ENCODE measurements at regions not wholly inside any gene's neighbourhood (a gene's known extent, or its start where the extent isn't known, plus 50 kb on each side); places are given as distances from the start of the nearest gene placed in this dataset.

DNA sequence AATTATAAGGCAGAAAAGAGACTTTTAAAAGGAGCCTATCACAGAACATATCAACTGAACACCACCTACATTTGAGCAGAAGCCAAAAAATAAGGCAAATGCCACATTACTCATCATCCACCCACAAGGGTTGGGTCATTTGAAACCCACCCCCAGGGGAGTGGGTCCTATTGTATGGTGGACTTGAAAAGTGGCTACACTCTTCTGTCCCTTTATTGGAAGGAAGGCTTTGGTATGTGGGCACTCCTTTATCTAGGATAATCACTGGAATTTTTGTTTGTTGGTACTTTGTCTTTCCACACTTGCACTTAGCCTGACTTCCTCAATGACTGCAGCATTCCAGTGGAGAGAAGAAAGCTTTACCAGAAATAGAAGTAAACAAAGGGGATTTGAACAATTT, 157.2 kb upstream of the COL11A1 start:
- Histone ChIP-seq H3K4me1 (ENCODE audit: control insufficient read depth, extremely low read depth, insufficient read depth, low read length) (no peaks in the 10 kb centered on the region), H3K36me3 (ENCODE audit: control insufficient read depth, insufficient read depth, low read length) (no peaks in the 10 kb centered on the region), H3K79me2 (ENCODE audit: control insufficient read depth, insufficient read depth, low read length) (no peaks in the 10 kb centered on the region), H3K4me2 (ENCODE audit: extremely low read depth, insufficient read depth, low read length) (no peak overlapping the region), H3K27ac (ENCODE audit: insufficient read depth, low read length) (no peak overlapping the region), H3K9ac (ENCODE audit: insufficient read depth, low read length) (no peak overlapping the region), H4K20me1 (ENCODE audit: control insufficient read depth, extremely low read depth, insufficient read depth, low read length) (no peaks in the 10 kb centered on the region), H3K27me3 (ENCODE audit: control insufficient read depth, insufficient read depth, low read length) (no peaks in the 10 kb centered on the region), H3K4me3 (replicated peaks in 1 of 4; ENCODE audit: control extremely low read depth in 1 of 4, insufficient read depth in 1 of 4, low read depth in 3 of 4, low read length in 4 of 4) (no peak overlapping the region), H2AFZ (ENCODE audit: low read length) (no peak overlapping the region), H3K9me3 (ENCODE audit: control insufficient read depth, insufficient read depth, low read depth, low read length) (no peaks in the 10 kb centered on the region)
- TF ChIP-seq, protein P1, sequence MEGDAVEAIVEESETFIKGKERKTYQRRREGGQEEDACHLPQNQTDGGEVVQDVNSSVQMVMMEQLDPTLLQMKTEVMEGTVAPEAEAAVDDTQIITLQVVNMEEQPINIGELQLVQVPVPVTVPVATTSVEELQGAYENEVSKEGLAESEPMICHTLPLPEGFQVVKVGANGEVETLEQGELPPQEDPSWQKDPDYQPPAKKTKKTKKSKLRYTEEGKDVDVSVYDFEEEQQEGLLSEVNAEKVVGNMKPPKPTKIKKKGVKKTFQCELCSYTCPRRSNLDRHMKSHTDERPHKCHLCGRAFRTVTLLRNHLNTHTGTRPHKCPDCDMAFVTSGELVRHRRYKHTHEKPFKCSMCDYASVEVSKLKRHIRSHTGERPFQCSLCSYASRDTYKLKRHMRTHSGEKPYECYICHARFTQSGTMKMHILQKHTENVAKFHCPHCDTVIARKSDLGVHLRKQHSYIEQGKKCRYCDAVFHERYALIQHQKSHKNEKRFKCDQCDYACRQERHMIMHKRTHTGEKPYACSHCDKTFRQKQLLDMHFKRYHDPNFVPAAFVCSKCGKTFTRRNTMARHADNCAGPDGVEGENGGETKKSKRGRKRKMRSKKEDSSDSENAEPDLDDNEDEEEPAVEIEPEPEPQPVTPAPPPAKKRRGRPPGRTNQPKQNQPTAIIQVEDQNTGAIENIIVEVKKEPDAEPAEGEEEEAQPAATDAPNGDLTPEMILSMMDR (conservative IDR thresholded peaks at IDR 0.05 in 1 of 2, IDR thresholded peaks at IDR 0.05 in 1 of 2; ENCODE audit: low read depth in 1 of 2, low read length in 2 of 2): no peak
- no peak for TF ChIP-seq EZH2 (IDR thresholded peaks at IDR 0.05; ENCODE audit: low read length, missing control alignments)
- peak in 1 of 2 donors; percentile 82 for DNase-seq (ENCODE audit: low read depth in 2 of 2)

DNA sequence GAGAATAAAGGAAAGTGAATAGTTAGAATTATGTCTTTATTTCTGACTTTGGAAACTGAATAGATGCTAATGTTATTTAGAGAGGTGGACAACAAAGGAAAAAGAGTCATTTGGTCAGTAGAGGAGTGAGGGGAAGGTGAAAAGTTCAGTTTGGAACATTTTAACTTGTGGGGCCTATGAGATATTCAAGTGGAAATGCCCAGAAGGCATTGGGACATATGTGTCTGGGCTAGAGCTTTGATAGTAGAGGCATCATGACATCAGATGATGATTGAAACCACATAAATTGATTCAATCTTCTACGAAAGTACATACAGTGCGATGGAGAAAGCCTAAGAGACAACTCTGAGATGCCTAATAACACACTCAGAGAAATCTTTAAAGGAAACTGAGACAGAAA, 151.7 kb upstream of the COL11A1 start:
- Histone ChIP-seq H3K36me3 (ENCODE audit: control insufficient read depth, insufficient read depth, low read length) (no peaks in the 10 kb centered on the region), H3K9me3 (ENCODE audit: control insufficient read depth, insufficient read depth, low read depth, low read length) (no peaks in the 10 kb centered on the region), H3K4me1 (ENCODE audit: control insufficient read depth, extremely low read depth, insufficient read depth, low read length) (no peaks in the 10 kb centered on the region), H3K27me3 (ENCODE audit: control insufficient read depth, insufficient read depth, low read length) (no peaks in the 10 kb centered on the region), H3K4me3 (replicated peaks in 1 of 4; ENCODE audit: control extremely low read depth in 1 of 4, insufficient read depth in 1 of 4, low read depth in 3 of 4, low read length in 4 of 4) (no peak overlapping the region), H4K20me1 (ENCODE audit: control insufficient read depth, extremely low read depth, insufficient read depth, low read length) (no peaks in the 10 kb centered on the region), H3K4me2 (ENCODE audit: extremely low read depth, insufficient read depth, low read length) (no peak overlapping the region), H2AFZ (ENCODE audit: low read length) (no peak overlapping the region), H3K27ac (ENCODE audit: insufficient read depth, low read length) (no peak overlapping the region), H3K9ac (ENCODE audit: insufficient read depth, low read length) (no peak overlapping the region), H3K79me2 (ENCODE audit: control insufficient read depth, insufficient read depth, low read length) (no peaks in the 10 kb centered on the region)
- no peak for DNase-seq (ENCODE audit: low read depth in 2 of 2)
- TF ChIP-seq EZH2 (IDR thresholded peaks at IDR 0.05; ENCODE audit: low read length, missing control alignments): no peak
- TF ChIP-seq, protein P1 (conservative IDR thresholded peaks at IDR 0.05 in 1 of 2, IDR thresholded peaks at IDR 0.05 in 1 of 2; ENCODE audit: low read depth in 1 of 2, low read length in 2 of 2): no peak

DNA sequence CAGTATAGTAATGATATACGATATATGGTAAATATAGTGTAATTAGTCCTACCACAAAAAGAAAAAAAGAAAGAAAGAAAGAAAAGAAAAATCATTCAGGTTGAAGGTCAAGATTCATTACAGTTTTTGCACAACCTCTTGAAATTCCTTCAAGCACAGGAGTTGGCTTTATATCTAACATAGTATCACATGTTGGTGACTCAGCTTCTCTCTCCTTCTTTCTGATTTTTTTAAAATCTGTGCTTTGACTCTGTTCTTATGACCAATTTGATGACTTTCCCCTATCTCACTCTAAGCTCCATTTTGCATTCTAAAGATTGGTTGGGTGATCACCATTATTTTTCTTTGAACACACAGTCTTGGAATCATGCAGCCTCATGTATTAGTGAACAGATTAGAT, 148.2 kb upstream of the COL11A1 start:
- TF ChIP-seq, protein P1 (conservative IDR thresholded peaks at IDR 0.05 in 1 of 2, IDR thresholded peaks at IDR 0.05 in 1 of 2; ENCODE audit: low read depth in 1 of 2, low read length in 2 of 2): no peak
- no peak for TF ChIP-seq EZH2 (IDR thresholded peaks at IDR 0.05; ENCODE audit: low read length, missing control alignments)
- Histone ChIP-seq H3K79me2 (ENCODE audit: control insufficient read depth, insufficient read depth, low read length) (no peaks in the 10 kb centered on the region), H3K27me3 (ENCODE audit: control insufficient read depth, insufficient read depth, low read length) (no peaks in the 10 kb centered on the region), H3K27ac (ENCODE audit: insufficient read depth, low read length) (no peak overlapping the region), H3K4me2 (ENCODE audit: extremely low read depth, insufficient read depth, low read length) (no peak overlapping the region), H3K36me3 (ENCODE audit: control insufficient read depth, insufficient read depth, low read length) (no peaks in the 10 kb centered on the region), H3K9ac (ENCODE audit: insufficient read depth, low read length) (no peak overlapping the region), H3K4me1 (ENCODE audit: control insufficient read depth, extremely low read depth, insufficient read depth, low read length) (no peaks in the 10 kb centered on the region), H3K4me3 (replicated peaks in 1 of 4; ENCODE audit: control extremely low read depth in 1 of 4, insufficient read depth in 1 of 4, low read depth in 3 of 4, low read length in 4 of 4) (no peak overlapping the region), H2AFZ (ENCODE audit: low read length) (no peak overlapping the region), H4K20me1 (ENCODE audit: control insufficient read depth, extremely low read depth, insufficient read depth, low read length) (no peaks in the 10 kb centered on the region), H3K9me3 (ENCODE audit: control insufficient read depth, insufficient read depth, low read depth, low read length) (no peaks in the 10 kb centered on the region)
- peak; percentile 44 to 81 for DNase-seq (ENCODE audit: low read depth in 2 of 2)
